K562 (cell line): ENCODE measurements at regions not wholly inside any gene's neighbourhood (a gene's known extent, or its start where the extent isn't known, plus 50 kb on each side); places are given as distances from the start of the nearest gene placed in this dataset.

Experiments used
- ATAC-seq: fragments of 200-7000 bp; cut with Tn5 transposase; 3 replicates; pipeline ENCODE4 v1.9.1; 2020; ENCODE audit warnings: moderate library complexity
- BruUV-seq: library from RNA; stranded (reverse); fragments of 400-500 nt; replicated peaks from 2 replicates; lab custom pipeline; 2021; lab: Mats Ljungman, UMichigan
- CTCF ChIA-PET: fragments of 300-600 bp; formaldehyde crosslinking; extraction: SDS; loops from one replicate; lab custom pipeline; 2021; ENCODE audit warnings: low intra/inter-chr PET ratio; lab: Yijun Ruan, JAX
- POLR2A ChIA-PET: fragments of 300-600, 350-650 bp; sonication (Branson Sonifier 250); formaldehyde crosslinking; extraction: SDS; loops from one replicate; lab custom pipeline; 2021; ENCODE audit warnings: antibody characterized with exemption, inconsistent platforms; lab: Yijun Ruan, JAX
- DNase-seq, 4 experiments: peaks; one replicate each; pipeline versions ENCODE4 v3.0.0 to v3.0.0-alpha.2; 2011 to 2018; ENCODE audit warnings: low spot score in 3 of 4, mixed read lengths in 3 of 4; ENCODE audit errors: extremely low read depth in 1 of 4
- FAIRE-seq: peaks from 2 replicates; lab custom pipeline; 2011; peaks lifted over from hg19 to GRCh38; lab: Jason Lieb, UNC
- H2AFZ ChIP-seq: 2 replicates; pipeline ENCODE4 v1.6.0; 2011; ENCODE audit warnings: low read depth, low read length, control low read depth, inconsistent platforms
- H3K27ac ChIP-seq: fragments of 200-600 bp; 3 replicates; pipeline ENCODE4 v1.8.0; 2011; ENCODE audit warnings: low read depth, mild to moderate bottlenecking, control low read depth, inconsistent platforms, low read length, moderate library complexity, mixed read lengths; ENCODE audit errors: extremely low read depth
- H3K27me3 ChIP-seq, 2 experiments: fragments of 300-600 bp in 1 of 2; 2 replicates in 1 of 2; 3 replicates in 1 of 2; pipeline versions ENCODE4 v1.6.0 to v1.8.0; 2011; ENCODE audit warnings: inconsistent platforms in 2 of 2, low read length in 2 of 2, mild to moderate bottlenecking in 1 of 2, mixed read lengths in 1 of 2, moderate library complexity in 1 of 2; ENCODE audit not compliant: control insufficient read depth in 2 of 2, insufficient read depth in 2 of 2
- H3K36me3 ChIP-seq: fragments of 300-600 bp; 3 replicates; pipeline ENCODE4 v1.8.0; 2011; ENCODE audit warnings: mild to moderate bottlenecking, low read length, inconsistent platforms; ENCODE audit not compliant: control insufficient read depth, insufficient read depth
- H3K4me1 ChIP-seq, 2 experiments: fragments of 200-600 bp in 1 of 2; replicated peaks in 1 of 2; 2 replicates in 1 of 2; 3 replicates in 1 of 2; pipeline versions ENCODE4 v1.5.1 to v1.8.0; 2011; ENCODE audit warnings: inconsistent platforms in 2 of 2, low read length in 2 of 2, mild to moderate bottlenecking in 1 of 2, mixed read lengths in 1 of 2, moderate library complexity in 1 of 2; ENCODE audit not compliant: control insufficient read depth in 2 of 2, insufficient read depth in 2 of 2
- H3K4me2 ChIP-seq: 2 replicates; pipeline ENCODE4 v1.6.1; 2011; ENCODE audit warnings: low read length, control low read depth, inconsistent platforms, mixed read lengths; ENCODE audit not compliant: insufficient read depth
- H3K4me3 ChIP-seq: fragments of 200-600 bp; sonication (generic), shearing (Covaris generic); 2 replicates; pipeline ENCODE4 v1.5.1; 2016; ENCODE audit warnings: control low read depth, inconsistent platforms
- H3K79me2 ChIP-seq: fragments of 200-600 bp; 3 replicates; pipeline ENCODE4 v1.8.0; 2011; ENCODE audit warnings: low read length, inconsistent platforms; ENCODE audit not compliant: control insufficient read depth, insufficient read depth
- H3K9ac ChIP-seq, 2 experiments: 2 replicates each; pipeline versions ENCODE4 v1.6.0 to v1.6.1; 2011; ENCODE audit warnings: low read depth in 2 of 2, low read length in 2 of 2, control low read depth in 1 of 2, inconsistent platforms in 1 of 2, mild to moderate bottlenecking in 1 of 2, mixed read lengths in 1 of 2; ENCODE audit not compliant: insufficient read depth in 1 of 2
- H3K9me1 ChIP-seq: one replicate; pipeline ENCODE4 v1.6.0; 2011; ENCODE audit warnings: inconsistent platforms, mild to moderate bottlenecking, low read length, moderate library complexity; ENCODE audit not compliant: control insufficient read depth, insufficient read depth
- H3K9me3 ChIP-seq: replicated peaks from 2 replicates; pipeline ENCODE4 v1.5.1; 2011; ENCODE audit warnings: low read depth, low read length, inconsistent platforms; ENCODE audit not compliant: control insufficient read depth, insufficient read depth
- H4K20me1 ChIP-seq: replicated peaks from 2 replicates; pipeline ENCODE4 v1.6.1; 2011; ENCODE audit warnings: low read length, inconsistent platforms, mixed read lengths; ENCODE audit not compliant: control insufficient read depth, insufficient read depth
- C11orf30 ChIP-seq: fragments of 450-650 bp; IDR thresholded peaks from 2 replicates; pipeline ENCODE4 v1.6.1; 2016; ENCODE audit warnings: low read depth, mild to moderate bottlenecking
- CHD2 ChIP-seq: IDR thresholded peaks from 2 replicates; pipeline ENCODE4 v1.6.1; 2011; ENCODE audit warnings: low read depth, low read length
- CTBP1 ChIP-seq: fragments of 450-650 bp; IDR thresholded peaks from 2 replicates; pipeline ENCODE4 v1.6.1; 2016; ENCODE audit warnings: borderline replicate concordance
- DEAF1 ChIP-seq: fragments of 450-650 bp; formaldehyde crosslinking; IDR thresholded peaks from 2 replicates; pipeline ENCODE4 v1.4.0; 2020; ENCODE audit warnings: mild to moderate bottlenecking, moderate library complexity
- E2F3 ChIP-seq: fragments of 250-450 bp; sonication (Bioruptor Pico); IDR thresholded peaks from 2 replicates; pipeline ENCODE4 v1.4.0; 2020; ENCODE audit warnings: mild to moderate bottlenecking
- FIP1L1 ChIP-seq: fragments of 200-400 bp; formaldehyde crosslinking; IDR thresholded peaks from 2 replicates; pipeline ENCODE4 v1.6.1; 2018; ENCODE audit warnings: mild to moderate bottlenecking, low read depth, low read length; ENCODE audit not compliant: poor library complexity, severe bottlenecking
- FOXK1 ChIP-seq: sonication (generic); formaldehyde crosslinking; IDR thresholded peaks from 2 replicates; pipeline ENCODE4 v1.8.0; 2022; ENCODE audit warnings: missing genetic modification reagents, mild to moderate bottlenecking, borderline replicate concordance
- HCFC1 ChIP-seq: IDR thresholded peaks from 2 replicates; pipeline ENCODE4 v1.6.1; 2012; ENCODE audit warnings: low read depth, low read length, improper control_type of control experiment
- HLTF ChIP-seq: fragments of 450-650 bp; IDR thresholded peaks from 2 replicates; pipeline ENCODE4 v1.6.1; 2016
- KLF10 ChIP-seq: fragments of 250-450 bp; sonication (Bioruptor Pico); IDR thresholded peaks from 2 replicates; pipeline ENCODE4 v1.6.1; 2021; ENCODE audit warnings: matching md5 sums
- MAFG ChIP-seq: fragments of 450-650 bp; conservative IDR thresholded peaks from 2 replicates; pipeline ENCODE4 v1.6.1; 2016; ENCODE audit warnings: missing genetic modification characterization, missing compliant biosample characterization
- NR3C1 ChIP-seq: sonication (generic); formaldehyde crosslinking; IDR thresholded peaks from 2 replicates; pipeline ENCODE4 v1.8.1; 2022; ENCODE audit warnings: missing genetic modification reagents
- PCBP1 ChIP-seq: fragments of 200-400 bp; formaldehyde crosslinking; IDR thresholded peaks from 2 replicates; pipeline ENCODE4 v1.6.1; 2018; ENCODE audit warnings: mild to moderate bottlenecking, low read depth, low read length; ENCODE audit not compliant: poor library complexity, severe bottlenecking
- POLR2G ChIP-seq: fragments of 200-400 bp; formaldehyde crosslinking; IDR thresholded peaks from 2 replicates; pipeline ENCODE4 v1.6.1; 2017; ENCODE audit warnings: low read depth, mild to moderate bottlenecking, antibody characterized with exemption, low read length, moderate library complexity
- RFX7 ChIP-seq: fragments of 250-450 bp; sonication (Bioruptor Pico); IDR thresholded peaks from 2 replicates; pipeline ENCODE4 v1.5.1; 2021; ENCODE audit warnings: mild to moderate bottlenecking
- SIX5 ChIP-seq, 2 experiments: IDR thresholded peaks; 2 replicates each; pipeline ENCODE4 v1.6.1; 2011; ENCODE audit warnings: low read length in 2 of 2, borderline replicate concordance in 1 of 2, low read depth in 1 of 2, mild to moderate bottlenecking in 1 of 2, moderate library complexity in 1 of 2; ENCODE audit not compliant: insufficient read depth in 1 of 2
- TCFL5 ChIP-seq: fragments of 250-450 bp; sonication (Bioruptor Pico); conservative IDR thresholded peaks from 2 replicates; pipeline ENCODE4 v1.6.1; 2021; ENCODE audit warnings: mild to moderate bottlenecking, moderate library complexity, matching md5 sums
- ZNF239 ChIP-seq: fragments of 250-450 bp; sonication (Bioruptor Pico); IDR thresholded peaks from 2 replicates; pipeline ENCODE4 v1.4.0; 2020; ENCODE audit warnings: mild to moderate bottlenecking
- ZNF316 ChIP-seq: fragments of 450-650 bp; IDR thresholded peaks from 2 replicates; pipeline ENCODE4 v1.6.1; 2016
- ZNF507 ChIP-seq: conservative IDR thresholded peaks from 2 replicates; pipeline ENCODE4 v1.6.1; 2017; ENCODE audit warnings: missing genetic modification characterization, missing compliant biosample characterization
- WGBS: fragments of 100-300 bp; shearing (Covaris generic); methylation state at CpG from one replicate; pipeline ENCODE4 v1.1.6; 2016; ENCODE audit warnings: low coverage, mixed read lengths; ENCODE audit not compliant: insufficient coverage; ENCODE audit errors: missing lambda C conversion rate; 5-methylcytosine and 5-hydroxymethylcytosine counted together
- in situ Hi-C: fragments of 300-500 bp; cut with MboI; formaldehyde crosslinking; loops from 4 replicates; pipeline ENCODE4 v1.15.0; 2018; ENCODE audit warnings: inconsistent platforms, mixed read lengths
- intact Hi-C: fragments of 100-400 bp; cut with micrococcal nuclease; formaldehyde crosslinking; loops from 2 replicates; pipeline ENCODE4 v1.14.2; 2022

GRCh38 chr5:29309359-29309758 lies 1884.1 kb upstream of the CDH6 start:
- Histone ChIP-seq H4K20me1 (no peaks in the 10 kb centered on the region), H3K4me2 (no peak overlapping the region), H3K4me3 (no peak overlapping the region), H3K9me1 (no peaks in the 10 kb centered on the region), H3K79me2 (no peaks in the 10 kb centered on the region), H3K4me1 (no peaks in the 10 kb centered on the region), H3K27me3 (no peaks in the 10 kb centered on the region), H3K9ac (no peak overlapping the region), H3K27ac (no peak overlapping the region), H2AFZ (no peak overlapping the region), H3K9me3 (no peaks in the 10 kb centered on the region; the same call in 1 of the 2 replicates), H3K36me3 (no peaks in the 10 kb centered on the region)
- DNase-seq (no peak), FAIRE-seq (no peak), ATAC-seq (no peak)
- ChIA-PET POLR2A (no interaction called here), CTCF (no interaction called here)
- no TSS peak for BruUV-seq
- in situ Hi-C loops (no loop called here), intact Hi-C loops (no loop called here)
- peak; percentile 18; the same call in 1 of the 2 replicates for TF ChIP-seq MAFG (tag)
- TF ChIP-seq C11orf30: peak; percentile 40
- no peak for TF ChIP-seq TCFL5 (CRISPR knock-in tag)
- no peak for TF ChIP-seq SIX5 (IDR thresholded peaks at IDR 0.05; ENCODE audit: borderline replicate concordance in 1 of 2, insufficient read depth in 1 of 2, low read depth in 1 of 2, low read length in 2 of 2)
- no peak for TF ChIP-seq CHD2
- peak; percentile 70 for TF ChIP-seq ZNF316
- WGBS: 5% methylated on average over 1 of the region's 1 CpG

- TF ChIP-seq PCBP1 (no peak), DEAF1 (no peak), ZNF507 (tag) (no peak), FIP1L1 (no peak), CTBP1 (no peak), ZNF239 (no peak), RFX7 (CRISPR knock-in tag) (no peak), E2F3 (CRISPR knock-in tag) (no peak), NR3C1 (CRISPR knock-in tag) (no peak), POLR2G (no peak), HCFC1 (no peak), FOXK1 (no peak), HLTF (no peak), KLF10 (CRISPR knock-in tag) (no peak)
- FAIRE-seq (no peak), ATAC-seq (no peak), DNase-seq (no peak)
- Histone ChIP-seq H3K27ac (no peak overlapping the region), H3K4me2 (no peak overlapping the region), H3K36me3 (no peaks in the 10 kb centered on the region), H3K9me1 (no peaks in the 10 kb centered on the region), H2AFZ (no peak overlapping the region), H4K20me1 (no peaks in the 10 kb centered on the region), H3K4me1 (no peaks in the 10 kb centered on the region), H3K4me3 (no peak overlapping the region), H3K79me2 (no peaks in the 10 kb centered on the region), H3K9ac (no peak overlapping the region), H3K27me3 (no peaks in the 10 kb centered on the region), H3K9me3 (no peaks in the 10 kb centered on the region; the same call in 1 of the 2 replicates)
- WGBS: 4% methylated on average over 3 of the region's 3 CpGs
- BruUV-seq: no TSS peak
- in situ Hi-C loops: no loop called here
- intact Hi-C loops: no loop called here
- ChIA-PET CTCF (no interaction called here), POLR2A (no interaction called here)
Measured at GRCh38 chr5:29307478-29307877, 1886.0 kb upstream of the CDH6 start.
